ENCODE measurements at regions not wholly inside any gene's neighbourhood (a gene's known extent, or its start where the extent isn't known, plus 50 kb on each side); places are given as distances from the start of the nearest gene placed in this dataset.

DNA sequence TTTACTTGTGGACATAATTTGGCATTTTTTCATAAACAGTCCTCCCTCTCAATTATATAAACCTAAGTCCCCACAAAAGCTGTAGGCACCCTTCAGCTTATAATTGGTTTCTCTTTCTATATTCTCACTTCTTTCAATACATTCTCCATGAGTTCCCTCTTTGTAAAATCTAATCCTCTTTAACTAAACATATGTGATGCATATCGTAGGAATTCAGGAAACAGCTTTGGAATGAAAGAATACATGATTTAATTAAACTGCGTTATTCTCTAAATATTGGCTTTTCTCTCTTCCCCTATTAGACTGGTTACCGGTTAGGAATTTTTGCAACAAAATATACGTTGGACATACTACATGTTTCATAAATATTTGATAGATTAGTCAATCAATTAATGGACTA, 1122.6 kb downstream of the FLRT2 start:
- CTCF ChIA-PET: no interaction called here
- Histone ChIP-seq H3K27me3 (replicated peaks; ENCODE audit: insufficient read depth, low read depth, low read length, poor library complexity) (no peaks in the 10 kb centered on the region), H3K9me3 (ENCODE audit: low read depth, low read length, poor library complexity, severe bottlenecking) (peaks cover 22% of the 10 kb centered on the region), H3K27ac (ENCODE audit: low read depth, low read length, poor library complexity, severe bottlenecking) (no peak overlapping the region), H3K36me3 (ENCODE audit: insufficient read depth, low read length, poor library complexity, severe bottlenecking) (peaks cover 5% of the 10 kb centered on the region), H3K4me1 (ENCODE audit: insufficient read depth, low read length, poor library complexity, severe bottlenecking) (peaks cover 21% of the 10 kb centered on the region), H3K4me3 (ENCODE audit: low read depth, low read length, poor library complexity, severe bottlenecking) (no peak overlapping the region)
- no TSS peak for BruUV-seq (replicated peaks)
- peak; percentile 27 for DNase-seq (ENCODE audit: low spot score)
- intact Hi-C loops (cut with micrococcal nuclease; ENCODE audit: unreplicated experiment): loop anchor here (5.0 to 10.0 kb wide), 5 partner anchors 140 to 588 kb away; no protein-coding TSS in a partner anchor
- POLR2A ChIA-PET (ENCODE audit: low non-redundant PET): no interaction called here
- no peak for TF ChIP-seq EZH2 (IDR thresholded peaks at IDR 0.05; ENCODE audit: borderline replicate concordance, low read depth, low read length, poor library complexity, severe bottlenecking)
- TF ChIP-seq CTCF (conservative IDR thresholded peaks at IDR 0.05; ENCODE audit: low read depth, low read length): no peak

GRCh38 chr14:86646696-86647690, 1117.0 kb downstream of the FLRT2 start:
- no peak overlapping the region for H3K4me3 ChIP-seq (ENCODE audit: low read depth, low read length, poor library complexity, severe bottlenecking)
- peaks cover 5% of the 10 kb centered on the region for H3K36me3 ChIP-seq (ENCODE audit: insufficient read depth, low read length, poor library complexity, severe bottlenecking)
- ChIA-PET CTCF (no interaction called here), POLR2A (ENCODE audit: low non-redundant PET) (no interaction called here)
- H3K9me3 ChIP-seq (ENCODE audit: low read depth, low read length, poor library complexity, severe bottlenecking): peaks cover 40% of the 10 kb centered on the region
- intact Hi-C loops (cut with micrococcal nuclease; ENCODE audit: unreplicated experiment): no loop called here
- H3K4me1 ChIP-seq (ENCODE audit: insufficient read depth, low read length, poor library complexity, severe bottlenecking): no peaks in the 10 kb centered on the region
- no peaks in the 10 kb centered on the region for H3K27me3 ChIP-seq (replicated peaks; ENCODE audit: insufficient read depth, low read depth, low read length, poor library complexity)
- DNase-seq (ENCODE audit: low spot score): peak; percentile 23
- no peak overlapping the region for H3K27ac ChIP-seq (ENCODE audit: low read depth, low read length, poor library complexity, severe bottlenecking)
- TF ChIP-seq EZH2 (IDR thresholded peaks at IDR 0.05; ENCODE audit: borderline replicate concordance, low read depth, low read length, poor library complexity, severe bottlenecking): no peak
- TF ChIP-seq CTCF (conservative IDR thresholded peaks at IDR 0.05; ENCODE audit: low read depth, low read length): peak; percentile 35; the same call in 1 of the 2 replicates
- BruUV-seq (replicated peaks): no TSS peak

DNA sequence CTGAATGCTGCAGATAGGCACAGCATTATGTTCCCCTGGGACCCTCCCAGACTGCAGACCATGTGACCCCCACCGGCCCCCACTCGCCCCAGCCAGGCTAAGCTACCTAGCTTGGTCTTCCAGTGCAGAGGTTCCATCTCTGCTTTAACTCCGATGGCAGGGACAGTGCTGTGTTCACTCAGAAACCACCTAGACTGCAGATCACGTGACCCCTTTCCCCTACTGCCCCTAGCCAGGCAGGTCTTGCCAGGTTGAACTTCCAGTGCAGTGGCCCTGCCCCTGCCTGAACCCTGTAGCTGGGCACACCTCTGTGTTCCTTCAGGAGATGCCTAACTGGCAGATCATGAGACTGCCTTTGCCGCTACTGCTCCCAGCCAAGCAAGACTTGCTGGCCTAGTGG, 1116.2 kb downstream of the FLRT2 start:
- no peak for DNase-seq (ENCODE audit: low spot score)
- no peak overlapping the region for H3K4me3 ChIP-seq (ENCODE audit: low read depth, low read length, poor library complexity, severe bottlenecking)
- ChIA-PET POLR2A (ENCODE audit: low non-redundant PET) (no interaction called here), CTCF (no interaction called here)
- H3K27ac ChIP-seq (ENCODE audit: low read depth, low read length, poor library complexity, severe bottlenecking): no peak overlapping the region
- intact Hi-C loops (cut with micrococcal nuclease; ENCODE audit: unreplicated experiment): no loop called here
- TF ChIP-seq CTCF (conservative IDR thresholded peaks at IDR 0.05; ENCODE audit: low read depth, low read length) (no peak), EZH2 (IDR thresholded peaks at IDR 0.05; ENCODE audit: borderline replicate concordance, low read depth, low read length, poor library complexity, severe bottlenecking) (no peak)
- H3K27me3 ChIP-seq (replicated peaks; ENCODE audit: insufficient read depth, low read depth, low read length, poor library complexity): no peaks in the 10 kb centered on the region
- no peaks in the 10 kb centered on the region for H3K4me1 ChIP-seq (ENCODE audit: insufficient read depth, low read length, poor library complexity, severe bottlenecking)
- H3K9me3 ChIP-seq (ENCODE audit: low read depth, low read length, poor library complexity, severe bottlenecking): peaks cover 34% of the 10 kb centered on the region
- peaks cover 5% of the 10 kb centered on the region for H3K36me3 ChIP-seq (ENCODE audit: insufficient read depth, low read length, poor library complexity, severe bottlenecking)
- no TSS peak for BruUV-seq (replicated peaks)
